Thymus (tissue), 11 donors: ENCODE measurements at regions not wholly inside any gene's neighbourhood (a gene's known extent, or its start where the extent isn't known, plus 50 kb on each side); places are given as distances from the start of the nearest gene placed in this dataset.

Experiments used
- DNase-seq, 9 donors: peaks; one replicate each; pipeline ENCODE4 v3.0.0-alpha.2; 2013; ENCODE audit warnings: low spot score in 9 of 9, low read depth in 6 of 9, missing footprints in 1 of 9
- H3K27ac ChIP-seq, 2 donors: one replicate each; pipeline ENCODE4 v1.5.1; 2013; ENCODE audit warnings: control low read depth in 1 of 2, low read depth in 1 of 2, low read length in 1 of 2, mild to moderate bottlenecking in 1 of 2, moderate library complexity in 1 of 2
- H3K27me3 ChIP-seq, 2 donors: one replicate each; pipeline ENCODE4 v1.5.1; 2013; ENCODE audit warnings: low read length in 1 of 2; ENCODE audit not compliant: control insufficient read depth in 2 of 2, insufficient read depth in 1 of 2
- H3K36me3 ChIP-seq, 2 donors: one replicate each; pipeline ENCODE4 v1.5.1; 2013; ENCODE audit warnings: low read length in 1 of 2, mild to moderate bottlenecking in 1 of 2, moderate library complexity in 1 of 2; ENCODE audit not compliant: control insufficient read depth in 2 of 2, insufficient read depth in 2 of 2
- H3K4me1 ChIP-seq, 2 donors: one replicate each; pipeline ENCODE4 v1.5.1; 2013; ENCODE audit warnings: low read length in 2 of 2; ENCODE audit not compliant: control insufficient read depth in 2 of 2, insufficient read depth in 2 of 2
- H3K4me3 ChIP-seq, 2 donors: one replicate each; pipeline ENCODE4 v1.5.1; 2013; ENCODE audit warnings: low read length in 2 of 2, control low read depth in 1 of 2, mild to moderate bottlenecking in 1 of 2
- H3K9me3 ChIP-seq, 2 donors: one replicate each; pipeline ENCODE4 v1.5.1; 2013; ENCODE audit warnings: low read length in 1 of 2, mild to moderate bottlenecking in 1 of 2; ENCODE audit not compliant: control insufficient read depth in 2 of 2, insufficient read depth in 1 of 2
- WGBS: extraction: QIAGEN DNeasy Blood & Tissue Kit; methylation state at CpG from one replicate; pipeline ENCODE4 v1.1.7; 2013; 5-methylcytosine and 5-hydroxymethylcytosine counted together
- donor health status: healthy.

GRCh38 chrX:40433160-40433559 lies 147.6 kb upstream of the ATP6AP2 start:
- 100% methylated on average over 2 of the region's 2 CpGs for WGBS
- H3K4me1 ChIP-seq = peaks cover 0 to 12% of the 10 kb centered on the region in 2 donors
- no peaks in the 10 kb centered on the region for H3K36me3 ChIP-seq
- no peak overlapping the region for H3K4me3 ChIP-seq
- DNase-seq = no peak
- no peaks in the 10 kb centered on the region for H3K27me3 ChIP-seq
- H3K27ac ChIP-seq = no peak overlapping the region
- peaks cover 0 to 8% of the 10 kb centered on the region in 2 donors for H3K9me3 ChIP-seq

GRCh38 chrX:40424259-40424658 lies 156.5 kb upstream of the ATP6AP2 start:
- peaks cover 0 to 3% of the 10 kb centered on the region in 2 donors for H3K9me3 ChIP-seq
- DNase-seq = no peak
- no peak overlapping the region for H3K4me3 ChIP-seq
- no peaks in the 10 kb centered on the region for H3K27me3 ChIP-seq
- no peak overlapping the region for H3K27ac ChIP-seq
- H3K4me1 ChIP-seq = no peaks in the 10 kb centered on the region
- WGBS = 93% methylated on average over 3 of the region's 3 CpGs
- no peaks in the 10 kb centered on the region for H3K36me3 ChIP-seq

GRCh38 chrX:40423299-40423698 lies 157.5 kb upstream of the ATP6AP2 start:
- Histone ChIP-seq H3K27me3 (no peaks in the 10 kb centered on the region), H3K9me3 (peaks cover 0 to 3% of the 10 kb centered on the region in 2 donors), H3K4me3 (no peak overlapping the region), H3K27ac (no peak overlapping the region), H3K36me3 (no peaks in the 10 kb centered on the region), H3K4me1 (no peaks in the 10 kb centered on the region)
- 94% methylated on average over 3 of the region's 3 CpGs for WGBS
- no peak for DNase-seq

- no peak for DNase-seq
- H3K4me3 ChIP-seq = no peak overlapping the region
- H3K36me3 ChIP-seq = no peaks in the 10 kb centered on the region
- peaks cover 0 to under 1% of the 10 kb centered on the region in 2 donors for H3K4me1 ChIP-seq
- H3K9me3 ChIP-seq = no peaks in the 10 kb centered on the region
- H3K27ac ChIP-seq = no peak overlapping the region
- 96% methylated on average over 2 of the region's 2 CpGs for WGBS
- no peaks in the 10 kb centered on the region for H3K27me3 ChIP-seq
Measured at GRCh38 chrX:40422021-40422420, 158.7 kb upstream of the ATP6AP2 start.

GRCh38 chrX:40420899-40421729 lies 159.7 kb upstream of the ATP6AP2 start:
- Histone ChIP-seq H3K4me3 (no peak overlapping the region), H3K27me3 (no peaks in the 10 kb centered on the region), H3K36me3 (no peaks in the 10 kb centered on the region), H3K27ac (no peak overlapping the region), H3K4me1 (peaks cover 0 to 3% of the 10 kb centered on the region in 2 donors), H3K9me3 (no peaks in the 10 kb centered on the region)
- DNase-seq = no peak
- WGBS = 97% methylated on average over 9 of the region's 9 CpGs

- DNase-seq = peak in 1 of 9 donors; percentile 29
- H3K27ac ChIP-seq = no peak overlapping the region
- 71% methylated on average over 3 of the region's 3 CpGs for WGBS
- peaks cover 0 to 3% of the 10 kb centered on the region in 2 donors for H3K4me1 ChIP-seq
- H3K9me3 ChIP-seq = no peaks in the 10 kb centered on the region
- no peaks in the 10 kb centered on the region for H3K27me3 ChIP-seq
- no peaks in the 10 kb centered on the region for H3K36me3 ChIP-seq
- no peak overlapping the region for H3K4me3 ChIP-seq
Measured at GRCh38 chrX:40418813-40419195, 162.0 kb upstream of the ATP6AP2 start.

- Histone ChIP-seq H3K27ac (no peak overlapping the region), H3K36me3 (no peaks in the 10 kb centered on the region), H3K9me3 (no peaks in the 10 kb centered on the region), H3K4me1 (peaks cover 0 to 3% of the 10 kb centered on the region in 2 donors), H3K27me3 (no peaks in the 10 kb centered on the region), H3K4me3 (no peak overlapping the region)
- DNase-seq = no peak
- 93% methylated on average over 7 of the region's 7 CpGs for WGBS
Measured at GRCh38 chrX:40418146-40418812, 162.5 kb upstream of the ATP6AP2 start.

- H3K36me3 ChIP-seq = no peaks in the 10 kb centered on the region
Measured at GRCh38 chrX:40415675-40416074, 165.1 kb upstream of the ATP6AP2 start.

GRCh38 chrX:40414335-40414734 lies 166.4 kb upstream of the ATP6AP2 start:
- DNase-seq = no peak
- Histone ChIP-seq H3K4me1 (peaks cover 0 to 3% of the 10 kb centered on the region in 2 donors), H3K27ac (no peak overlapping the region), H3K9me3 (no peaks in the 10 kb centered on the region), H3K36me3 (no peaks in the 10 kb centered on the region), H3K4me3 (no peak overlapping the region), H3K27me3 (no peaks in the 10 kb centered on the region)
- WGBS = 100% methylated on average over 3 of the region's 3 CpGs

More at GRCh38 chrX:40415675-40416074, 165.1 kb upstream of the ATP6AP2 start:
- Histone ChIP-seq H3K4me1 (peaks cover 0 to 3% of the 10 kb centered on the region in 2 donors), H3K4me3 (no peak overlapping the region), H3K9me3 (no peaks in the 10 kb centered on the region), H3K27me3 (no peaks in the 10 kb centered on the region), H3K27ac (no peak overlapping the region)
- DNase-seq = no peak
- 96% methylated on average over 4 of the region's 4 CpGs for WGBS
